GM11168 (cell line): ENCODE measurements at regions not wholly inside any gene's neighbourhood (a gene's known extent, or its start where the extent isn't known, plus 50 kb on each side); places are given as distances from the start of the nearest gene placed in this dataset.

Source experiments
- in situ Hi-C: fragments of 300-500 bp; cut with MboI; formaldehyde crosslinking; loops from one replicate; pipeline ENCODE4 v1.12.0; 2022; ENCODE audit warnings: low sequenced_read_pairs; ENCODE audit not compliant: unreplicated experiment

GRCh38 chr6:134368670-134369069 is 50.8 kb upstream of the SGK1 start:
- in situ Hi-C loops = no loop called here
